Liver (tissue), 8 donors: ENCODE measurements at regions not wholly inside any gene's neighbourhood (a gene's known extent, or its start where the extent isn't known, plus 50 kb on each side); places are given as distances from the start of the nearest gene placed in this dataset.

ENCODE experiments used
- DNase-seq: peaks from one replicate; pipeline ENCODE4 v3.0.0-alpha.2; 2017; ENCODE audit warnings: low spot score
- H3K27ac ChIP-seq, 2 donors: one replicate each; pipeline ENCODE4 v1.7.0; 2013; ENCODE audit warnings: inconsistent platforms in 2 of 2, low read length in 2 of 2, control low read depth in 1 of 2, low read depth in 1 of 2, mild to moderate bottlenecking in 1 of 2
- H3K27me3 ChIP-seq, 4 donors: one replicate each; pipeline versions ENCODE4 v1.6.1 to v1.7.0; 2013; ENCODE audit warnings: low read length in 3 of 4, inconsistent platforms in 1 of 4, mild to moderate bottlenecking in 1 of 4, moderate library complexity in 1 of 4; ENCODE audit not compliant: control insufficient read depth in 4 of 4, insufficient read depth in 4 of 4
- H3K36me3 ChIP-seq, 4 donors: one replicate each; pipeline versions ENCODE4 v1.6.1 to v1.7.0; 2013; ENCODE audit warnings: low read length in 3 of 4, mild to moderate bottlenecking in 3 of 4, low read depth in 1 of 4, moderate library complexity in 1 of 4; ENCODE audit not compliant: control insufficient read depth in 4 of 4, insufficient read depth in 3 of 4
- H3K4me1 ChIP-seq, 4 donors: one replicate each; pipeline versions ENCODE4 v1.6.1 to v1.7.0; 2013; ENCODE audit warnings: low read length in 3 of 4, mild to moderate bottlenecking in 3 of 4, moderate library complexity in 1 of 4; ENCODE audit not compliant: control insufficient read depth in 4 of 4, insufficient read depth in 4 of 4
- H3K4me3 ChIP-seq, 3 donors: one replicate each; pipeline versions ENCODE4 v1.6.1 to v1.7.0; 2013; ENCODE audit warnings: low read length in 3 of 3, control low read depth in 1 of 3, low read depth in 1 of 3, mild to moderate bottlenecking in 1 of 3
- H3K9ac ChIP-seq, 2 donors: one replicate each; pipeline ENCODE4 v1.7.0; 2013; ENCODE audit warnings: low read length in 2 of 2, mild to moderate bottlenecking in 2 of 2, moderate library complexity in 2 of 2, control low read depth in 1 of 2, low read depth in 1 of 2
- H3K9me3 ChIP-seq, 4 donors: one replicate each; pipeline versions ENCODE4 v1.6.1 to v1.7.0; 2013; ENCODE audit warnings: low read length in 3 of 4; ENCODE audit not compliant: control insufficient read depth in 4 of 4
- EGR1 ChIP-seq, 2 donors: IDR thresholded peaks; 2 replicates each; pipeline ENCODE4 v1.6.1; 2016 to 2018; ENCODE audit warnings: antibody characterized with exemption in 2 of 2, low read depth in 2 of 2
- FOXA1 ChIP-seq: IDR thresholded peaks from 2 replicates; pipeline ENCODE4 v1.6.1; 2016; ENCODE audit warnings: antibody characterized with exemption
- GABPA ChIP-seq, 2 donors: IDR thresholded peaks in 1 of 2; conservative IDR thresholded peaks in 1 of 2; 2 replicates each; pipeline ENCODE4 v1.6.1; 2016; ENCODE audit warnings: antibody characterized with exemption in 2 of 2, mild to moderate bottlenecking in 1 of 2, moderate library complexity in 1 of 2
- HNF4A ChIP-seq, 2 donors: conservative IDR thresholded peaks; 2 replicates each; pipeline ENCODE4 v1.6.1; 2016; ENCODE audit warnings: antibody characterized with exemption in 2 of 2, mild to moderate bottlenecking in 2 of 2
- JUND ChIP-seq, 2 donors: IDR thresholded peaks; 2 replicates each; pipeline ENCODE4 v1.6.1; 2016; ENCODE audit warnings: antibody characterized with exemption in 2 of 2
- NR2F2 ChIP-seq: IDR thresholded peaks from 2 replicates; pipeline ENCODE4 v1.6.1; 2016; ENCODE audit warnings: antibody characterized with exemption
- RAD21 ChIP-seq, 2 donors: IDR thresholded peaks; 2 replicates each; pipeline ENCODE4 v1.6.1; 2016; ENCODE audit warnings: antibody characterized with exemption in 2 of 2, mild to moderate bottlenecking in 2 of 2
- RXRA ChIP-seq, 2 donors: IDR thresholded peaks; 2 replicates each; pipeline ENCODE4 v1.6.1; 2017 to 2018; ENCODE audit warnings: antibody characterized with exemption in 2 of 2, mild to moderate bottlenecking in 1 of 2
- SP1 ChIP-seq: IDR thresholded peaks from 2 replicates; pipeline ENCODE4 v1.6.1; 2018; ENCODE audit warnings: antibody characterized with exemption, mild to moderate bottlenecking
- TAF1 ChIP-seq: conservative IDR thresholded peaks from 2 replicates; pipeline ENCODE4 v1.6.1; 2016; ENCODE audit warnings: antibody characterized with exemption, mild to moderate bottlenecking
- WGBS: extraction: QIAGEN DNeasy Blood & Tissue Kit; methylation state at CpG from one replicate; pipeline ENCODE4 v1.1.7; 2013; 5-methylcytosine and 5-hydroxymethylcytosine counted together
- TF ChIP-seq, protein P1 (sequence below): fragments of 150-350 bp; IDR thresholded peaks from 2 replicates; pipeline ENCODE4 v1.5.1; 2017; ENCODE audit warnings: improper control_type of control experiment, low read depth, low read length; ENCODE audit not compliant: missing input control
- TF ChIP-seq, protein P2 (sequence below): IDR thresholded peaks from 2 replicates; pipeline ENCODE4 v1.6.1; 2016; ENCODE audit warnings: antibody characterized with exemption, mild to moderate bottlenecking
- TF ChIP-seq, protein P3 (sequence below): IDR thresholded peaks from 2 replicates; pipeline ENCODE4 v1.6.1; 2016; ENCODE audit warnings: antibody characterized with exemption
- TF ChIP-seq, protein P4 (sequence below): IDR thresholded peaks from 2 replicates; pipeline ENCODE4 v1.6.1; 2016; ENCODE audit warnings: antibody characterized with exemption
- TF ChIP-seq, protein P5 (sequence below): IDR thresholded peaks from 2 replicates; pipeline ENCODE4 v1.6.1; 2016; ENCODE audit warnings: antibody characterized with exemption
- donor health status: healthy.
- donor health status: healthy.
- donor health status: healthy.
- donor health status: healthy.
- donor health status: healthy.

DNA sequence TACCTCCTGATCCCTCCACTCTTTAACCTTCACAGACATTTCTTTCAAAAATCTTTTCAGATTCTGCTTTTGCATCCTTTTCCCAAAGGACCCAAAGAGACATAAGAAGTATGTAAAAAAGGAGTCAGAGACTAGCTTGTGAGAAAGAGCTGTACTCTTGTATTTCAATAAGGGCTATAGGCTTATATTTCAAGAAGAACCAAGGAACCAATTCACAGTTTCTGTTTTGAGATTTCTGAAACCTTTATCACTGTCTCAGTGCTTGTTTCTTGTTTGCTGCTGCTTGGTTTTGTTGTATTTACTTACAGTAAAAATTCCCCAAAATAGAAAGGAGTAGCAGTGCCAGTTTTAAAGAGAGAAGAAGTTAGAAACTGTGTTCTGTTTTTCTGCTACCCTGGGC is 461.6 kb upstream of the ID4 start:
- TF ChIP-seq RXRA (IDR thresholded peaks at IDR 0.05) (no peak), JUND (IDR thresholded peaks at IDR 0.05) (no peak)
- TF ChIP-seq, protein P1, sequence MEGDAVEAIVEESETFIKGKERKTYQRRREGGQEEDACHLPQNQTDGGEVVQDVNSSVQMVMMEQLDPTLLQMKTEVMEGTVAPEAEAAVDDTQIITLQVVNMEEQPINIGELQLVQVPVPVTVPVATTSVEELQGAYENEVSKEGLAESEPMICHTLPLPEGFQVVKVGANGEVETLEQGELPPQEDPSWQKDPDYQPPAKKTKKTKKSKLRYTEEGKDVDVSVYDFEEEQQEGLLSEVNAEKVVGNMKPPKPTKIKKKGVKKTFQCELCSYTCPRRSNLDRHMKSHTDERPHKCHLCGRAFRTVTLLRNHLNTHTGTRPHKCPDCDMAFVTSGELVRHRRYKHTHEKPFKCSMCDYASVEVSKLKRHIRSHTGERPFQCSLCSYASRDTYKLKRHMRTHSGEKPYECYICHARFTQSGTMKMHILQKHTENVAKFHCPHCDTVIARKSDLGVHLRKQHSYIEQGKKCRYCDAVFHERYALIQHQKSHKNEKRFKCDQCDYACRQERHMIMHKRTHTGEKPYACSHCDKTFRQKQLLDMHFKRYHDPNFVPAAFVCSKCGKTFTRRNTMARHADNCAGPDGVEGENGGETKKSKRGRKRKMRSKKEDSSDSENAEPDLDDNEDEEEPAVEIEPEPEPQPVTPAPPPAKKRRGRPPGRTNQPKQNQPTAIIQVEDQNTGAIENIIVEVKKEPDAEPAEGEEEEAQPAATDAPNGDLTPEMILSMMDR, result no peak
- TF ChIP-seq, protein P2, sequence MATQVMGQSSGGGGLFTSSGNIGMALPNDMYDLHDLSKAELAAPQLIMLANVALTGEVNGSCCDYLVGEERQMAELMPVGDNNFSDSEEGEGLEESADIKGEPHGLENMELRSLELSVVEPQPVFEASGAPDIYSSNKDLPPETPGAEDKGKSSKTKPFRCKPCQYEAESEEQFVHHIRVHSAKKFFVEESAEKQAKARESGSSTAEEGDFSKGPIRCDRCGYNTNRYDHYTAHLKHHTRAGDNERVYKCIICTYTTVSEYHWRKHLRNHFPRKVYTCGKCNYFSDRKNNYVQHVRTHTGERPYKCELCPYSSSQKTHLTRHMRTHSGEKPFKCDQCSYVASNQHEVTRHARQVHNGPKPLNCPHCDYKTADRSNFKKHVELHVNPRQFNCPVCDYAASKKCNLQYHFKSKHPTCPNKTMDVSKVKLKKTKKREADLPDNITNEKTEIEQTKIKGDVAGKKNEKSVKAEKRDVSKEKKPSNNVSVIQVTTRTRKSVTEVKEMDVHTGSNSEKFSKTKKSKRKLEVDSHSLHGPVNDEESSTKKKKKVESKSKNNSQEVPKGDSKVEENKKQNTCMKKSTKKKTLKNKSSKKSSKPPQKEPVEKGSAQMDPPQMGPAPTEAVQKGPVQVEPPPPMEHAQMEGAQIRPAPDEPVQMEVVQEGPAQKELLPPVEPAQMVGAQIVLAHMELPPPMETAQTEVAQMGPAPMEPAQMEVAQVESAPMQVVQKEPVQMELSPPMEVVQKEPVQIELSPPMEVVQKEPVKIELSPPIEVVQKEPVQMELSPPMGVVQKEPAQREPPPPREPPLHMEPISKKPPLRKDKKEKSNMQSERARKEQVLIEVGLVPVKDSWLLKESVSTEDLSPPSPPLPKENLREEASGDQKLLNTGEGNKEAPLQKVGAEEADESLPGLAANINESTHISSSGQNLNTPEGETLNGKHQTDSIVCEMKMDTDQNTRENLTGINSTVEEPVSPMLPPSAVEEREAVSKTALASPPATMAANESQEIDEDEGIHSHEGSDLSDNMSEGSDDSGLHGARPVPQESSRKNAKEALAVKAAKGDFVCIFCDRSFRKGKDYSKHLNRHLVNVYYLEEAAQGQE, result no peak
- H3K4me1 ChIP-seq, result no peaks in the 10 kb centered on the region
- H3K4me3 ChIP-seq, result no peak overlapping the region
- no peak for DNase-seq
- H3K36me3 ChIP-seq, result no peaks in the 10 kb centered on the region
- no peak overlapping the region for H3K9ac ChIP-seq
- H3K27ac ChIP-seq, result no peak overlapping the region
- H3K9me3 ChIP-seq, result peaks cover 0 to 2% (median 0%) of the 10 kb centered on the region in 4 donors
- peaks cover 0 to 5% (median 0%) of the 10 kb centered on the region in 4 donors for H3K27me3 ChIP-seq

DNA sequence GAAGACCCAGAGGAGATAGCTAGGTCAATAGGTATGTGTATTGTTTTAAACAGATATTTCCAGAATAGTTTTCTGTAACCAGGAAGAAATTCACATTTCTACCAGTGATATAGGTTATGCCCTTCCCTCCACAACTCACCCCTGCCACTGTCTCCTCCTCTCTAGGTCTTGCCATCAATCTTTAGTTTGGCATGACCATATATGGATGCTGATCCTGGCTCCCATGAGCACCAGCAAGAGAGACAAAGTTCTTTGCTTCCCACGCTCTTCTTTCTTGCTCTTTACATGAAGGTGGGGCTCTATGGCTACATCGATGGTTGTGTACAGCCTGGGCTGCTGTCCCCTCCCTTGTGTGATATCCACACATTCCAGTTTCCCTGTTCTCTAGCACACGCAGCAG is 459.4 kb upstream of the ID4 start:
- Histone ChIP-seq H3K27me3 (peaks cover 0 to 5% (median 0%) of the 10 kb centered on the region in 4 donors), H3K9me3 (peaks cover 0 to 2% (median 0%) of the 10 kb centered on the region in 4 donors), H3K9ac (no peak overlapping the region), H3K27ac (no peak overlapping the region), H3K4me3 (no peak overlapping the region), H3K36me3 (no peaks in the 10 kb centered on the region), H3K4me1 (no peaks in the 10 kb centered on the region)
- TF ChIP-seq, protein P2, result no peak
- TF ChIP-seq FOXA1 (no peak), RXRA (IDR thresholded peaks at IDR 0.05) (no peak), EGR1 (IDR thresholded peaks at IDR 0.05; ENCODE audit: low read depth in 2 of 2) (no peak), NR2F2 (no peak), GABPA (IDR thresholded peaks at IDR 0.05 in 1 of 2, conservative IDR thresholded peaks at IDR 0.05 in 1 of 2) (no peak), SP1 (no peak), TAF1 (no peak), RAD21 (IDR thresholded peaks at IDR 0.05) (no peak), HNF4A (conservative IDR thresholded peaks at IDR 0.05) (no peak)
- TF ChIP-seq, protein P1, result no peak
- TF ChIP-seq, protein P3, sequence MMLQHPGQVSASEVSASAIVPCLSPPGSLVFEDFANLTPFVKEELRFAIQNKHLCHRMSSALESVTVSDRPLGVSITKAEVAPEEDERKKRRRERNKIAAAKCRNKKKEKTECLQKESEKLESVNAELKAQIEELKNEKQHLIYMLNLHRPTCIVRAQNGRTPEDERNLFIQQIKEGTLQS, result no peak
- TF ChIP-seq, protein P4, sequence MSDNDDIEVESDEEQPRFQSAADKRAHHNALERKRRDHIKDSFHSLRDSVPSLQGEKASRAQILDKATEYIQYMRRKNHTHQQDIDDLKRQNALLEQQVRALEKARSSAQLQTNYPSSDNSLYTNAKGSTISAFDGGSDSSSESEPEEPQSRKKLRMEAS, result no peak
- TF ChIP-seq, protein P5, sequence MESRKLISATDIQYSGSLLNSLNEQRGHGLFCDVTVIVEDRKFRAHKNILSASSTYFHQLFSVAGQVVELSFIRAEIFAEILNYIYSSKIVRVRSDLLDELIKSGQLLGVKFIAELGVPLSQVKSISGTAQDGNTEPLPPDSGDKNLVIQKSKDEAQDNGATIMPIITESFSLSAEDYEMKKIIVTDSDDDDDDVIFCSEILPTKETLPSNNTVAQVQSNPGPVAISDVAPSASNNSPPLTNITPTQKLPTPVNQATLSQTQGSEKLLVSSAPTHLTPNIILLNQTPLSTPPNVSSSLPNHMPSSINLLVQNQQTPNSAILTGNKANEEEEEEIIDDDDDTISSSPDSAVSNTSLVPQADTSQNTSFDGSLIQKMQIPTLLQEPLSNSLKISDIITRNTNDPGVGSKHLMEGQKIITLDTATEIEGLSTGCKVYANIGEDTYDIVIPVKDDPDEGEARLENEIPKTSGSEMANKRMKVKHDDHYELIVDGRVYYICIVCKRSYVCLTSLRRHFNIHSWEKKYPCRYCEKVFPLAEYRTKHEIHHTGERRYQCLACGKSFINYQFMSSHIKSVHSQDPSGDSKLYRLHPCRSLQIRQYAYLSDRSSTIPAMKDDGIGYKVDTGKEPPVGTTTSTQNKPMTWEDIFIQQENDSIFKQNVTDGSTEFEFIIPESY, result no peak
- DNase-seq, result no peak
- WGBS, result 65% methylated on average over 3 of the region's 3 CpGs
